ENCODE measurements at regions not wholly inside any gene's neighbourhood (a gene's known extent, or its start where the extent isn't known, plus 50 kb on each side); places are given as distances from the start of the nearest gene placed in this dataset.

DNA sequence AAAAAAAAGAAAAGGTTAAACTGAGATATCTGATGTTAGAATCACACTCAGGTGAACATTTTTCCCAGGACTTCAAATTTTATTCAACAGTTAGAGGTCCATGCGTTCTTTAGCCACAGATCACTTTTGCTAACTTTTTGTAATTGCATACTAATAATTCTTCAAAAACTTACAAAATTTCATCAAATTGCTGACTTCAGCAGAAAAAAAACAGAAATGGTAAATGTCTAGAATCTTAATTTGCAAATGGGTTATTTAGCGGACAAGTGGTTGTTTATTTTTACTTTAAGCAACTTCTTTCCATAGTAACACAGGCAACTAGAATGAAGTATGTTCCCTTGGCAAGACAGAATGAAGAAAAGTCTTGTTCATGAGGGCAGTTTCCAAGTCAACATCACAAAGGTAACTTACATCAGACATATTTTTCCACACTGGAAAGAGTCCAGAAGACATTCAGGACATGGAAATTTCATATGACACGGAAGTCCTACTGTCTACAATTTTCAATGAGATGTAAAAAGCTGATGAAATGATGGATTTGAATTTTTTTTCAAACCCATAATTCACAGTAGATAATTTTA lies 62.5 kb upstream of the SOX5 start:
- Histone ChIP-seq H3K27me3 (no peaks in the 10 kb centered on the region), H3K4me1 (ENCODE audit: control insufficient read depth in 1 of 2, insufficient read depth in 1 of 2, low read depth in 1 of 2, low read length in 1 of 2) (no peaks in the 10 kb centered on the region), H3K27ac (no peak overlapping the region), H3K9me3 (no peaks in the 10 kb centered on the region), H3K36me3 (no peaks in the 10 kb centered on the region), H3K4me3 (ENCODE audit: low read depth in 1 of 2, low read length in 1 of 2) (no peak overlapping the region)
- TF ChIP-seq, protein P1, sequence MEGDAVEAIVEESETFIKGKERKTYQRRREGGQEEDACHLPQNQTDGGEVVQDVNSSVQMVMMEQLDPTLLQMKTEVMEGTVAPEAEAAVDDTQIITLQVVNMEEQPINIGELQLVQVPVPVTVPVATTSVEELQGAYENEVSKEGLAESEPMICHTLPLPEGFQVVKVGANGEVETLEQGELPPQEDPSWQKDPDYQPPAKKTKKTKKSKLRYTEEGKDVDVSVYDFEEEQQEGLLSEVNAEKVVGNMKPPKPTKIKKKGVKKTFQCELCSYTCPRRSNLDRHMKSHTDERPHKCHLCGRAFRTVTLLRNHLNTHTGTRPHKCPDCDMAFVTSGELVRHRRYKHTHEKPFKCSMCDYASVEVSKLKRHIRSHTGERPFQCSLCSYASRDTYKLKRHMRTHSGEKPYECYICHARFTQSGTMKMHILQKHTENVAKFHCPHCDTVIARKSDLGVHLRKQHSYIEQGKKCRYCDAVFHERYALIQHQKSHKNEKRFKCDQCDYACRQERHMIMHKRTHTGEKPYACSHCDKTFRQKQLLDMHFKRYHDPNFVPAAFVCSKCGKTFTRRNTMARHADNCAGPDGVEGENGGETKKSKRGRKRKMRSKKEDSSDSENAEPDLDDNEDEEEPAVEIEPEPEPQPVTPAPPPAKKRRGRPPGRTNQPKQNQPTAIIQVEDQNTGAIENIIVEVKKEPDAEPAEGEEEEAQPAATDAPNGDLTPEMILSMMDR (IDR thresholded peaks at IDR 0.05) = no peak

DNA sequence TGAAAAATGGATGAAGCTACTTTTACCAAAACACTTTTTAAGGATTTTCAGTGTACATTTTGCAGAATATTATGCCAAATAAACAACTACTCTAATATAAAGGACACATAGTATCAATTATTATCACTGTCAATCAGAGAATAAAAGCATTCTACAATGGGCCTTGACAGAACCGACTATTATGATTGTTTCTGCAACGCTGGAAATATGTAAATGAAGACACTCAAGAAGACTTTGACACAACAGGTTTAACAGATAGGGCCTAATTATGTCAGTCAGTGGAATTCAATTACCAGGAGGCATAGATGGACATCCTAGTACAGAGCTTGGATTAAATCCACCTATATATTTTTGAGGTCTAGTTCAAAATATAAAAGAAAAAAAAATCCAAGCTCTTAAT lies 58.7 kb upstream of the SOX5 start:
- Histone ChIP-seq H3K4me1 (ENCODE audit: control insufficient read depth in 1 of 2, insufficient read depth in 1 of 2, low read depth in 1 of 2, low read length in 1 of 2) (no peaks in the 10 kb centered on the region), H3K27ac (no peak overlapping the region), H3K27me3 (no peaks in the 10 kb centered on the region), H3K4me3 (ENCODE audit: low read depth in 1 of 2, low read length in 1 of 2) (no peak overlapping the region), H3K36me3 (no peaks in the 10 kb centered on the region), H3K9me3 (no peaks in the 10 kb centered on the region)
- TF ChIP-seq, protein P1 (IDR thresholded peaks at IDR 0.05) = no peak
